PC-3 (cell line): ENCODE measurements at regions not wholly inside any gene's neighbourhood (a gene's known extent, or its start where the extent isn't known, plus 50 kb on each side); places are given as distances from the start of the nearest gene placed in this dataset.

Source experiments
- CTCF ChIP-seq: fragments of 300-600 bp; sonication (generic); conservative IDR thresholded peaks from 2 replicates; pipeline ENCODE4 v1.5.1; 2017; ENCODE audit warnings: antibody characterized with exemption, low read depth, mild to moderate bottlenecking, low read length
- EZH2 ChIP-seq: fragments of 300-600 bp; sonication (generic); IDR thresholded peaks from one replicate; pipeline ENCODE4 v1.6.1; 2017; ENCODE audit warnings: antibody characterized with exemption, mild to moderate bottlenecking, low read length; ENCODE audit not compliant: unreplicated experiment
- EZH2phosphoT487 ChIP-seq: fragments of 300-600 bp; sonication (generic); IDR thresholded peaks from 2 replicates; pipeline ENCODE4 v1.6.1; 2018; ENCODE audit warnings: mild to moderate bottlenecking, antibody characterized with exemption, low read length, borderline replicate concordance

DNA sequence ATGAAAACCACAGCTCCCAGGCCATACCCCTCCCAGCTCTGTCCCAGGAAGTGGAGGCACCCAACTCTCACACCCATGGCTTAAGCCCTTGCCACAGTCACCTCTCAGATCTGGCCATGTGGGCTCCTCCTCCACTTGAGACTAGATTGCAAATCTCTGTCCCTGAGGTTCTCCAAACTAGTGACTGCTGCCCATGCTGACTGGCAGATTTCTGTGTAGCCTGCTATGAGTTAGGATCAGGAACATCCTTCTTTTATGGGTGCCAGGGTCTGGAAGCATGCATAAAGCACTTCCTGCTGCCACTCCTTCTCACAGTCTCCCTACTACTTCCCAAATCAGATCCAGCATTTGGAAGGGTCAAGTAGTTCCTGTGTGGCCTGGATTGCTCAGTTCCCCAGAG, 59.6 kb upstream of the GOLIM4 start:
- no peak for TF ChIP-seq CTCF
- no peak for TF ChIP-seq EZH2
- TF ChIP-seq EZH2phosphoT487, result no peak
